ENCODE measurements at regions not wholly inside any gene's neighbourhood (a gene's known extent, or its start where the extent isn't known, plus 50 kb on each side); places are given as distances from the start of the nearest gene placed in this dataset.

- no peak for TF ChIP-seq CTCF (IDR thresholded peaks at IDR 0.05)
- TF ChIP-seq POLR2AphosphoS5 (IDR thresholded peaks at IDR 0.05; ENCODE audit: low read depth, low read length): no peak
Observed at GRCh38 chr2:111662771-111663470, 221.1 kb downstream of the ANAPC1 start.
